Caco-2 (cell line): ENCODE measurements at regions not wholly inside any gene's neighbourhood (a gene's known extent, or its start where the extent isn't known, plus 50 kb on each side); places are given as distances from the start of the nearest gene placed in this dataset.

ENCODE experiments used
- BruUV-seq: library from RNA; stranded (reverse); fragments of 400-500 nt; replicated peaks from 2 replicates; lab custom pipeline; 2021; lab: Mats Ljungman, UMichigan
- CTCF ChIA-PET: fragments of 300-600 bp; sonication (Branson Sonifier 250); formaldehyde crosslinking; loops from one replicate; lab custom pipeline; 2022; ENCODE audit warnings: antibody characterized with exemption; lab: Charles Lee
- POLR2A ChIA-PET: fragments of 300-600 bp; sonication (Branson Sonifier 250); formaldehyde crosslinking; loops from one replicate; lab custom pipeline; 2022; ENCODE audit warnings: antibody characterized with exemption; lab: Charles Lee
- DNase-seq, 2 experiments: peaks; one replicate each; pipeline versions ENCODE4 v3.0.0 to v3.0.0-alpha.2; 2020 to 2022
- H3K27me3 ChIP-seq: replicated peaks from 2 replicates; pipeline ENCODE4 v1.6.0; 2011; ENCODE audit warnings: low read length; ENCODE audit not compliant: control insufficient read depth, insufficient read depth
- H3K36me3 ChIP-seq: 2 replicates; pipeline ENCODE4 v1.5.1; 2011; ENCODE audit warnings: low read length; ENCODE audit not compliant: control insufficient read depth, insufficient read depth
- H3K4me1 ChIP-seq: fragments of 250-450 bp; sonication (Bioruptor Pico); 2 replicates; pipeline ENCODE4 v1.5.1; 2020; ENCODE audit warnings: mild to moderate bottlenecking
- H3K4me3 ChIP-seq: 2 replicates; pipeline ENCODE4 v1.5.1; 2011; ENCODE audit warnings: low read depth, mild to moderate bottlenecking, control low read depth, low read length
- H3K9me3 ChIP-seq: fragments of 250-450 bp; sonication (Bioruptor Pico); 2 replicates; pipeline ENCODE4 v1.5.1; 2020; ENCODE audit warnings: mild to moderate bottlenecking, moderate library complexity
- H3K27ac Mint-ChIP-seq: one replicate; pipeline ENCODE4 v1.8.0; 2022; ENCODE audit warnings: mixed read lengths; ENCODE audit not compliant: unreplicated experiment
- H3K27me3 Mint-ChIP-seq: one replicate; pipeline ENCODE4 v1.8.0; 2022; ENCODE audit warnings: mixed read lengths; ENCODE audit not compliant: insufficient read depth, unreplicated experiment
- H3K36me3 Mint-ChIP-seq: one replicate; pipeline ENCODE4 v1.8.0; 2022; ENCODE audit warnings: mild to moderate bottlenecking, mixed read lengths; ENCODE audit not compliant: insufficient read depth, unreplicated experiment
- H3K4me1 Mint-ChIP-seq: one replicate; pipeline ENCODE4 v1.8.0; 2022; ENCODE audit warnings: low read depth, mixed read lengths; ENCODE audit not compliant: unreplicated experiment
- H3K4me3 Mint-ChIP-seq: one replicate; pipeline ENCODE4 v1.8.0; 2022; ENCODE audit warnings: mild to moderate bottlenecking, moderate library complexity, mixed read lengths; ENCODE audit not compliant: unreplicated experiment
- H3K9me3 Mint-ChIP-seq: one replicate; pipeline ENCODE4 v1.8.0; 2022; ENCODE audit warnings: mixed read lengths; ENCODE audit not compliant: unreplicated experiment
- CTCF ChIP-seq, 2 experiments: fragments of 200-600 bp in 1 of 2; IDR thresholded peaks; 1 replicate in 1 of 2; 2 replicates in 1 of 2; pipeline versions ENCODE4 v1.5.1 to v1.8.0; 2011 to 2022; ENCODE audit warnings: antibody characterized with exemption in 1 of 2, control low read depth in 1 of 2, inconsistent platforms in 1 of 2, low read depth in 1 of 2, low read length in 1 of 2, mild to moderate bottlenecking in 1 of 2, moderate library complexity in 1 of 2; ENCODE audit not compliant: insufficient read depth in 1 of 2, severe bottlenecking in 1 of 2, unreplicated experiment in 1 of 2
- intact Hi-C: fragments of 100-400 bp; cut with micrococcal nuclease; formaldehyde crosslinking; loops from one replicate; pipeline ENCODE4 v1.10.0; 2022; ENCODE audit not compliant: unreplicated experiment

GRCh38 chr15:54841701-54842305 lies 354.9 kb downstream of the RSL24D1 start:
- no TSS peak for BruUV-seq
- no peak overlapping the region for H3K4me3 ChIP-seq
- POLR2A ChIA-PET = no interaction called here
- TF ChIP-seq CTCF (IDR thresholded peaks at IDR 0.05; ENCODE audit: insufficient read depth in 1 of 2, low read depth in 1 of 2, low read length in 1 of 2, severe bottlenecking in 1 of 2, unreplicated experiment in 1 of 2) = no peak
- Mint-ChIP-seq H3K4me3 (no peak overlapping the region), H3K9me3 (no peaks in the 10 kb centered on the region), H3K27ac (no peak overlapping the region), H3K4me1 (no peaks in the 10 kb centered on the region), H3K36me3 (no peaks in the 10 kb centered on the region), H3K27me3 (no peaks in the 10 kb centered on the region)
- no peak for DNase-seq
- H3K4me1 ChIP-seq = no peaks in the 10 kb centered on the region
- H3K27me3 ChIP-seq = no peaks in the 10 kb centered on the region
- CTCF ChIA-PET = no interaction called here
- H3K9me3 ChIP-seq = no peaks in the 10 kb centered on the region
- no peaks in the 10 kb centered on the region for H3K36me3 ChIP-seq
- intact Hi-C loops = no loop called here

- no peak for TF ChIP-seq CTCF (IDR thresholded peaks at IDR 0.05; ENCODE audit: insufficient read depth in 1 of 2, low read depth in 1 of 2, low read length in 1 of 2, severe bottlenecking in 1 of 2, unreplicated experiment in 1 of 2)
- intact Hi-C loops = no loop called here
- H3K9me3 ChIP-seq = no peaks in the 10 kb centered on the region
- no peak overlapping the region for H3K4me3 ChIP-seq
- H3K27me3 Mint-ChIP-seq = no peaks in the 10 kb centered on the region
- ChIA-PET POLR2A (no interaction called here), CTCF (no interaction called here)
- H3K36me3 ChIP-seq = no peaks in the 10 kb centered on the region
- H3K4me1 ChIP-seq = no peaks in the 10 kb centered on the region
- H3K9me3 Mint-ChIP-seq = no peaks in the 10 kb centered on the region
- no TSS peak for BruUV-seq
- no peak overlapping the region for H3K27ac Mint-ChIP-seq
- H3K4me3 Mint-ChIP-seq = no peak overlapping the region
- DNase-seq = peak; percentile 3 to 31
- H3K36me3 Mint-ChIP-seq = no peaks in the 10 kb centered on the region
- no peaks in the 10 kb centered on the region for H3K4me1 Mint-ChIP-seq
- H3K27me3 ChIP-seq = no peaks in the 10 kb centered on the region
These were observed 355.9 kb downstream of the RSL24D1 start for GRCh38 chr15:54840621-54841398.

GRCh38 chr15:54839379-54839778 lies 357.4 kb downstream of the RSL24D1 start:
- intact Hi-C loops = no loop called here
- H3K9me3 Mint-ChIP-seq = no peaks in the 10 kb centered on the region
- BruUV-seq = no TSS peak

More at GRCh38 chr15:54839379-54839778, 357.4 kb downstream of the RSL24D1 start:
- H3K36me3 Mint-ChIP-seq = no peaks in the 10 kb centered on the region
- H3K4me1 ChIP-seq = no peaks in the 10 kb centered on the region
- H3K27ac Mint-ChIP-seq = no peak overlapping the region
- H3K27me3 ChIP-seq = no peaks in the 10 kb centered on the region
- no peaks in the 10 kb centered on the region for H3K9me3 ChIP-seq
- TF ChIP-seq CTCF (IDR thresholded peaks at IDR 0.05; ENCODE audit: insufficient read depth in 1 of 2, low read depth in 1 of 2, low read length in 1 of 2, severe bottlenecking in 1 of 2, unreplicated experiment in 1 of 2) = no peak
- POLR2A ChIA-PET = no interaction called here
- no peaks in the 10 kb centered on the region for H3K4me1 Mint-ChIP-seq
- H3K27me3 Mint-ChIP-seq = no peaks in the 10 kb centered on the region
- H3K4me3 Mint-ChIP-seq = no peak overlapping the region
- H3K4me3 ChIP-seq = no peak overlapping the region
- DNase-seq = no peak
- H3K36me3 ChIP-seq = no peaks in the 10 kb centered on the region
- CTCF ChIA-PET = no interaction called here
